ENCODE measurements at regions not wholly inside any gene's neighbourhood (a gene's known extent, or its start where the extent isn't known, plus 50 kb on each side); places are given as distances from the start of the nearest gene placed in this dataset.

DNA sequence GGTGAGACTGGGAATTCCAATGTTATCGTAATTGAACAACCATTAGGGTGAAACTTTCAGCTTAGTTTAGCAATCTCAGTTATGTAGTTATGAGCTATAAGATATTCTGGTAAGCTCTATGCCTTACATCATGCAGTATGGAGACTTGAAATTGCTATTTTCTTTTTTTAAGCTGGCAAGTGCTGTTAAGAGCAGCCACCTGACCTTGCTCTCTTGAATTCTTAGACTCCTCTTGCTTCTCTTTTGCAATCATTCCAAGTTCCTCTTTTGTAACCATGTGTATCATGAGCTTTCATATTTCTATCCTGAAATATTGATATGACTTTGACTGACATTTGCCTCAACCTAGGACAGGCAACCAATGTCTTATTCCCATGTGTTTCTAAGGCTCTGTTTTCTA, 446.3 kb upstream of the SLC35B3 start:
- H3K36me3 ChIP-seq (ENCODE audit: insufficient read depth, low read length): no peaks in the 10 kb centered on the region
- no peak overlapping the region for H3K27ac ChIP-seq (ENCODE audit: low read depth, low read length)
- H3K4me1 Mint-ChIP-seq: no peaks in the 10 kb centered on the region
- DNase-seq: no peak
- ChIA-PET CTCF (ENCODE audit: partially characterized antibody) (no interaction called here), POLR2A (ENCODE audit: partially characterized antibody) (no interaction called here)
- intact Hi-C loops (cut with micrococcal nuclease): no loop called here
- no peaks in the 10 kb centered on the region for H3K27me3 ChIP-seq (ENCODE audit: insufficient read depth, low read length)
- H3K4me3 ChIP-seq (ENCODE audit: low read length in 2 of 2): no peak overlapping the region
- no peak overlapping the region for H3K4me3 Mint-ChIP-seq
- no peaks in the 10 kb centered on the region for H3K27me3 Mint-ChIP-seq
- no peaks in the 10 kb centered on the region for H3K36me3 Mint-ChIP-seq
- H3K9me3 ChIP-seq (ENCODE audit: control insufficient read depth in 1 of 2, low read length in 2 of 2): no peaks in the 10 kb centered on the region
- H3K27ac Mint-ChIP-seq: no peak overlapping the region
- H3K9me3 Mint-ChIP-seq: peaks cover 0 to 5% (median 3%) of the 10 kb centered on the region in 8 donors
- H3K4me1 ChIP-seq (ENCODE audit: insufficient read depth, low read length): no peaks in the 10 kb centered on the region

- no peak overlapping the region for H3K27ac Mint-ChIP-seq
- H3K27me3 Mint-ChIP-seq: no peaks in the 10 kb centered on the region
- no peaks in the 10 kb centered on the region for H3K4me1 Mint-ChIP-seq
- ChIA-PET CTCF (ENCODE audit: partially characterized antibody) (no interaction called here), POLR2A (ENCODE audit: partially characterized antibody) (no interaction called here)
- DNase-seq: no peak
- H3K9me3 ChIP-seq (ENCODE audit: control insufficient read depth in 1 of 2, low read length in 2 of 2): no peaks in the 10 kb centered on the region
- no peaks in the 10 kb centered on the region for H3K36me3 Mint-ChIP-seq
- peaks cover 0 to 5% (median 3%) of the 10 kb centered on the region in 8 donors for H3K9me3 Mint-ChIP-seq
- H3K4me1 ChIP-seq (ENCODE audit: insufficient read depth, low read length): no peaks in the 10 kb centered on the region
- H3K27me3 ChIP-seq (ENCODE audit: insufficient read depth, low read length): no peaks in the 10 kb centered on the region
- intact Hi-C loops (cut with micrococcal nuclease): no loop called here
- H3K4me3 Mint-ChIP-seq: no peak overlapping the region
- H3K4me3 ChIP-seq (ENCODE audit: low read length in 2 of 2): no peak overlapping the region
- no peak overlapping the region for H3K27ac ChIP-seq (ENCODE audit: low read depth, low read length)
- H3K36me3 ChIP-seq (ENCODE audit: insufficient read depth, low read length): no peaks in the 10 kb centered on the region
Measured at GRCh38 chr6:8879334-8879733, 444.0 kb upstream of the SLC35B3 start.

DNA sequence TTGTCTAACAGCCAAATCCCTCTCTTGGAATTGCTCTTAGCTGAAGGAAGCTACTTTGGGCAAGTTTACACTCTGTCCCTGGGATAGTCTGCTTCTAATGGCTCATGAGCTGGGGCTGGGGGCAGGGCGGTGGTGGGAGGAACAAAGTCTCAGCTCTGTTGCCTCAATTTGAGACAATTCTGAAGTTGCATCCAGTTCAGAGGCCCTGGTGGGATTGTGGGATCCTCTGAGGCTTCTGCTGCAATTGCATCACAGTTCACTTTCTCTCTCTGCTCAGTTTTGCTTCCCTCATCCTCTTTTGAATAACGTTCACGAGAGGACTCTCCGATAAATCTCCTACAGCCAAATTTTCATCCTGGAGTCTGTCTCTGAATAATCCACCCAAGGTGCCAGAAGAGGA, 440.6 kb upstream of the SLC35B3 start:
- no peaks in the 10 kb centered on the region for H3K9me3 ChIP-seq (ENCODE audit: control insufficient read depth in 1 of 2, low read length in 2 of 2)
- H3K27me3 ChIP-seq (ENCODE audit: insufficient read depth, low read length): no peaks in the 10 kb centered on the region
- intact Hi-C loops (cut with micrococcal nuclease): no loop called here
- ChIA-PET POLR2A (ENCODE audit: partially characterized antibody) (no interaction called here), CTCF (ENCODE audit: partially characterized antibody) (no interaction called here)
- Mint-ChIP-seq H3K9me3 (peaks cover 0 to 5% (median 2%) of the 10 kb centered on the region in 8 donors), H3K36me3 (no peaks in the 10 kb centered on the region), H3K27ac (no peak overlapping the region), H3K4me3 (no peak overlapping the region), H3K27me3 (peaks cover 0 to 1% of the 10 kb centered on the region in 2 donors), H3K4me1 (no peaks in the 10 kb centered on the region)
- no peaks in the 10 kb centered on the region for H3K4me1 ChIP-seq (ENCODE audit: insufficient read depth, low read length)
- no peak overlapping the region for H3K27ac ChIP-seq (ENCODE audit: low read depth, low read length)
- no peak overlapping the region for H3K4me3 ChIP-seq (ENCODE audit: low read length in 2 of 2)
- H3K36me3 ChIP-seq (ENCODE audit: insufficient read depth, low read length): no peaks in the 10 kb centered on the region
- no peak for DNase-seq

- Histone ChIP-seq H3K27ac (ENCODE audit: low read depth, low read length) (no peak overlapping the region), H3K27me3 (ENCODE audit: insufficient read depth, low read length) (no peaks in the 10 kb centered on the region), H3K4me3 (ENCODE audit: low read length in 2 of 2) (no peak overlapping the region), H3K36me3 (ENCODE audit: insufficient read depth, low read length) (no peaks in the 10 kb centered on the region), H3K4me1 (ENCODE audit: insufficient read depth, low read length) (no peaks in the 10 kb centered on the region), H3K9me3 (ENCODE audit: control insufficient read depth in 1 of 2, low read length in 2 of 2) (no peaks in the 10 kb centered on the region)
- DNase-seq: no peak
- CTCF ChIA-PET (ENCODE audit: partially characterized antibody): no interaction called here
- Mint-ChIP-seq H3K9me3 (peaks cover 0 to 5% (median 0%) of the 10 kb centered on the region in 8 donors), H3K36me3 (no peaks in the 10 kb centered on the region), H3K27ac (no peak overlapping the region), H3K4me3 (no peak overlapping the region), H3K27me3 (peaks cover 0 to 1% of the 10 kb centered on the region in 2 donors), H3K4me1 (no peaks in the 10 kb centered on the region)
- POLR2A ChIA-PET (ENCODE audit: partially characterized antibody): no interaction called here
- intact Hi-C loops (cut with micrococcal nuclease): no loop called here
Measured at GRCh38 chr6:8872589-8872988, 437.2 kb upstream of the SLC35B3 start.

DNA sequence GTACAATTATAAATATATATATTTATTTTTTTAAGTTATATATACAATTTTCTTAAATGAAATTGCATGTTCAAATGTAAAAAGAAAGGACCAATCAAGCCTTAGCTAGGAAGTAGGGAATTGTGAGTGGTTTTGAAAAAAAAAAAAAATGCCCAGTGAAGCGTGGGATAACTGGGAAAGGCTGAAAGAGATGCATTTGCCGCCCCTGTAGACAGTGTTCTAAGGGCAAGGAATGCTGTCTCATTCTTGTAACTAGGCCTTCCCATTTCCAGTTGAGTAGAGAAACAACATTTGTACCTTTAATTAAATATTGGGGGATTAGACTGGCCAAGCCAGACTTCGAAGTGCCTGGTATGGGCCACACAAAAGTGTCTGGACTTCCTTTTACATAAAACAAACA, 430.1 kb upstream of the SLC35B3 start:
- DNase-seq: no peak
- Mint-ChIP-seq H3K4me3 (no peak overlapping the region), H3K4me1 (no peaks in the 10 kb centered on the region), H3K27ac (no peak overlapping the region), H3K9me3 (peaks cover 0 to 4% (median 0%) of the 10 kb centered on the region in 8 donors), H3K27me3 (no peaks in the 10 kb centered on the region), H3K36me3 (no peaks in the 10 kb centered on the region)
- Histone ChIP-seq H3K4me3 (ENCODE audit: low read length in 2 of 2) (no peak overlapping the region), H3K36me3 (ENCODE audit: insufficient read depth, low read length) (no peaks in the 10 kb centered on the region), H3K9me3 (ENCODE audit: control insufficient read depth in 1 of 2, low read length in 2 of 2) (no peaks in the 10 kb centered on the region), H3K4me1 (ENCODE audit: insufficient read depth, low read length) (no peaks in the 10 kb centered on the region), H3K27ac (ENCODE audit: low read depth, low read length) (no peak overlapping the region), H3K27me3 (ENCODE audit: insufficient read depth, low read length) (no peaks in the 10 kb centered on the region)
- POLR2A ChIA-PET (ENCODE audit: partially characterized antibody): no interaction called here
- CTCF ChIA-PET (ENCODE audit: partially characterized antibody): no interaction called here
- intact Hi-C loops (cut with micrococcal nuclease): no loop called here

DNA sequence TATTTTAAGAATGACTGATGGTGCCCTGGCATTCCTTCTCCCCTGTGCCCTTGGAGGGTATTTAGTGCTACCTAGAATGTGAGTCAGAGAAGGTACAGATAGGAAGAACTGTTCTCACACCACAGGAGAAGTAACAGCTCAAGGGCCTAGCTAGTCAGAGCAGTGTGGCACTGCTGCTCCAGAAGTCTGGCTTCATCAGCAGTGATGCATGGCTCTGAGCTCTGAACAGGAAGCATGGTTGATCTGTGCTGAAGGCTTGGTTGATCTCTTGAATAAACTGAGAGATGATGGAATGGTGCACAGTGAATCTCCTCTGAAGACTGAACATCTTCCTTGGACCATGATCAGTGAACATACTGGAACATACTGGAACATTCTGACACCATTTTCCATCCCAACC, 425.3 kb upstream of the SLC35B3 start:
- POLR2A ChIA-PET (ENCODE audit: partially characterized antibody): no interaction called here
- intact Hi-C loops (cut with micrococcal nuclease): no loop called here
- Mint-ChIP-seq H3K36me3 (no peaks in the 10 kb centered on the region), H3K4me1 (no peaks in the 10 kb centered on the region), H3K9me3 (peaks cover 0 to 4% (median 0%) of the 10 kb centered on the region in 8 donors), H3K4me3 (no peak overlapping the region), H3K27me3 (no peaks in the 10 kb centered on the region), H3K27ac (no peak overlapping the region)
- Histone ChIP-seq H3K4me1 (ENCODE audit: insufficient read depth, low read length) (no peaks in the 10 kb centered on the region), H3K27me3 (ENCODE audit: insufficient read depth, low read length) (no peaks in the 10 kb centered on the region), H3K4me3 (ENCODE audit: low read length in 2 of 2) (no peak overlapping the region), H3K27ac (ENCODE audit: low read depth, low read length) (no peak overlapping the region), H3K36me3 (ENCODE audit: insufficient read depth, low read length) (no peaks in the 10 kb centered on the region), H3K9me3 (ENCODE audit: control insufficient read depth in 1 of 2, low read length in 2 of 2) (no peaks in the 10 kb centered on the region)
- DNase-seq: no peak
- CTCF ChIA-PET (ENCODE audit: partially characterized antibody): no interaction called here

- H3K27me3 ChIP-seq (ENCODE audit: insufficient read depth, low read length): no peaks in the 10 kb centered on the region
- no peak overlapping the region for H3K4me3 Mint-ChIP-seq
- H3K4me1 ChIP-seq (ENCODE audit: insufficient read depth, low read length): no peaks in the 10 kb centered on the region
- no peak overlapping the region for H3K4me3 ChIP-seq (ENCODE audit: low read length in 2 of 2)
- no peaks in the 10 kb centered on the region for H3K36me3 Mint-ChIP-seq
- no peaks in the 10 kb centered on the region for H3K4me1 Mint-ChIP-seq
- ChIA-PET POLR2A (ENCODE audit: partially characterized antibody) (no interaction called here), CTCF (ENCODE audit: partially characterized antibody) (no interaction called here)
- no peaks in the 10 kb centered on the region for H3K27me3 Mint-ChIP-seq
- H3K36me3 ChIP-seq (ENCODE audit: insufficient read depth, low read length): no peaks in the 10 kb centered on the region
- no peak for DNase-seq
- no peak overlapping the region for H3K27ac ChIP-seq (ENCODE audit: low read depth, low read length)
- no peaks in the 10 kb centered on the region for H3K9me3 Mint-ChIP-seq
- H3K9me3 ChIP-seq (ENCODE audit: control insufficient read depth in 1 of 2, low read length in 2 of 2): no peaks in the 10 kb centered on the region
- intact Hi-C loops (cut with micrococcal nuclease): no loop called here
- H3K27ac Mint-ChIP-seq: no peak overlapping the region
Measured at GRCh38 chr6:8859501-8859900, 424.2 kb upstream of the SLC35B3 start.

- Mint-ChIP-seq H3K4me3 (no peak overlapping the region), H3K27ac (no peak overlapping the region), H3K36me3 (no peaks in the 10 kb centered on the region), H3K4me1 (no peaks in the 10 kb centered on the region), H3K27me3 (no peaks in the 10 kb centered on the region), H3K9me3 (peaks cover 0 to 3% (median 0%) of the 10 kb centered on the region in 8 donors)
- H3K27me3 ChIP-seq (ENCODE audit: insufficient read depth, low read length): no peaks in the 10 kb centered on the region
- H3K4me1 ChIP-seq (ENCODE audit: insufficient read depth, low read length): no peaks in the 10 kb centered on the region
- ChIA-PET POLR2A (ENCODE audit: partially characterized antibody) (no interaction called here), CTCF (ENCODE audit: partially characterized antibody) (no interaction called here)
- no peaks in the 10 kb centered on the region for H3K36me3 ChIP-seq (ENCODE audit: insufficient read depth, low read length)
- H3K9me3 ChIP-seq (ENCODE audit: control insufficient read depth in 1 of 2, low read length in 2 of 2): no peaks in the 10 kb centered on the region
- intact Hi-C loops (cut with micrococcal nuclease): no loop called here
- no peak overlapping the region for H3K27ac ChIP-seq (ENCODE audit: low read depth, low read length)
- DNase-seq: no peak
- no peak overlapping the region for H3K4me3 ChIP-seq (ENCODE audit: low read length in 2 of 2)
Measured at GRCh38 chr6:8858854-8859331, 423.5 kb upstream of the SLC35B3 start.
